GM18517 (cell line): ENCODE measurements at regions not wholly inside any gene's neighbourhood (a gene's known extent, or its start where the extent isn't known, plus 50 kb on each side); places are given as distances from the start of the nearest gene placed in this dataset.
"Not testable (repeated sequence)": the region's sequence is repeated elsewhere in the genome, so short reads cannot be mapped to it uniquely, and the experiment has no call there.

Experiments
- ATAC-seq: cut with Tn5 transposase; IDR thresholded peaks from one replicate; pipeline ENCODE4 v1.9.1; 2021; ENCODE audit warnings: mild to moderate bottlenecking, moderate library complexity; ENCODE audit not compliant: unreplicated experiment

DNA sequence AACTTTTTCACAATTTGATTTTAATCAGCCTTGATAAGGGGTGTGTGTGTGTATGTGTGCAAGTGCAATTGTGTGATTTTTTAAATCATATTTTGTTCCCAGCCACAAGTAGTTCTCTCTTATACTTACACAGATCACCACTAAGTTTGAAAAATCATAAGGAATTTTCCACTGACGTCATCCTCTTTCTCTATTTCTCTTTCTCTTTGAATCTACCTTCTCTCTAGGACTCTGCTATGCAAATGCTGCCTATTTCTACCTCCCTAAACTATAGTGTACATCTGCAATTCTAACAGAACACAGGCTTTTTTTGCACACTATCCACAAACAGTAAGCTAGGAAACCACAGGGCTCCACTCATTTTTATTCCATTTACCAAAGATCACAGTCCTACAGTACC, 254.6 kb upstream of the CYLC2 start:
- no peak for ATAC-seq

DNA sequence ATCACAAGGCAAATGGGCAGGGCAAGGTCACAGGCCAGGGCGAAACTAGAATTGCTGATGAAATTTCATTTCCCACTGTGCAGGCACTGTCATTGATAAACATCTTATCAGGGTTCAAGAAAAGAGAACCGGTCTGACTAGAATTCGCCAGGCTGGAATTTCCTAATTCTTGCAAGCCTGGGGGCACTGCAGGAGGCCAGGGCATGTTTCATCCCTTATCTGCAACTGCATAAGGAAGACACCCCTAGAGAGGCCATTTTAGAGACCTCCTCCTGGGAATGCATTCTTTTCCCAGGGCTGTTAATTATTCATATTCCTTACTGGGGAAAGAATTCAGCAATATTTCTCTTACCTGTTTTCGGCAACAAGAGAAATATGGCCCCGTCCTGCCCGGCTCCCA, 266.2 kb upstream of the CYLC2 start:
- ATAC-seq: no peak

DNA sequence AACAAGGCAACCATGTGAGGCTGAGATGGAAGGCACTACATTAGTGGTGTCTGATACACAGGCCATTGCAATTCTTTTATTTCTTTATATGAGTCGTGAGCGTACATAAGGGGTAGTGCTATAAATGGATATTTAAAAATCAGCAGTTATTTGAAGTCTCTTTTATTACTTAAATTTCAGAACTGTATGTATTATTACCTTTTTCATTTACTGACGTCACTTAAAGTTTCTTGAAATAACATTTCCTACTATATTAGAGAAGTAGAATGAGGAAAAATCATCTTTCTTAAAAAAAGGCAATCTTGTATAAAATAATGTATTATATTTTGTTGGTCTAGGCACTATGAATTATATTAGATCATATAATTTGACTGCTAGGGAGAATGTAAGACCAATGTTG, 280.9 kb upstream of the CYLC2 start:
- no peak for ATAC-seq

DNA sequence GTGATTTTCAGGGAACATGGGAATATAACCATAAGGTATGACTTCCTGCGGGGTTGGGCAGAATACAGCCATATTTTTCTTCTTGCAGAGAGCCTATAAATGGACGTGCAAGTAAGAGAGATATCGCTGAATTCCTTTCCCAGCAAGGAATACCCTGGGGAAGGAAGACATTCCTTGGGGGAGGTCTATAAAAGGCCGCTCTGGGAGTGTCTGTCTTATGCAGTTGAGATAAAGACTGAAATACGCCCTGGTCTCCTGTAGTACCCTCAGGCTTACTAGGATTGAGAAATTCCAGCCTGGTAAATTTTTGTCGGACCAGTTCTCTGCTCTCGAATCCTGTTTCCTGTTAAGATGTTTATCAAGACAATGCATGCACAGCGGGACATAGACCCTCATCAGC, 282.2 kb upstream of the CYLC2 start:
- not testable (repeated sequence) for ATAC-seq

DNA sequence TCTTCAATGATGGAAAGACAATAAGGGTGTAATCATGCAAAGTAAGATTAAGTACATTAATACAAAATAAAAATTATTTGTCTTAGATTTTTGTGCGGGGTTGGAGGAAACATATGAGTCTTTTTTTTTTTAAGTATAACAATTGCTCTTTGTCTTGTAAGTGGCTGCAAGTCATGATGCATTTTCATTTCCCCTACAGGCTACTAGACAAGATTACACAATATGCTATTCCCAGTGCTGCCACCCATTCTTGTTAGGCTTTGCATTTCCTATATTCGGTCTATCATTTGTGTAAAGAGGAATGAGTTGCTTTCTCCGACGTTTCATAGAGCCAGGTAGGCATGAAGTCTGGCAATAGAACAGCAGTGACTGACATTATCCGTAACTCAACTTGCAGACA, 294.2 kb upstream of the CYLC2 start:
- no peak for ATAC-seq

- no peak for ATAC-seq
Observed at GRCh38 chr9:102669220-102669619, 325.9 kb upstream of the CYLC2 start.

GRCh38 chr9:102652471-102652870, 342.7 kb upstream of the CYLC2 start:
- no peak for ATAC-seq

DNA sequence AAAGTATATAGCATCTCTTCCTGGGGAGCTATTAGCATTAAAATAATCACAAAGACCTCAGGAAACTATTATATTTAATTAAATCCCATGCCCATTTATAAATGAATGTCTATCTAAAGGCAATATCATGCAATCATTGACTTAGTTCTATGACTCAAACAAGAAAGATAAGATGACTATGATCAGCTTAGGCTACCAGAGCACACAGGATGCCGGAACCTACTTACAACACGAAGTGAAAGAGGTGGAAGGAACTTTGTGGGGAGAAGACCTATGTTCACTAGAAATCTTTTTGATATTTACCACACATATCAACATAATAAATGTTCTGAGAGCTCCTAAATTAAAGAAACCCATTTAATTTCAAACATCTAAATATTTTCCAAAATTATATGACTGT, 344.2 kb upstream of the CYLC2 start:
- ATAC-seq: no peak

GRCh38 chr9:102642651-102643050, 352.5 kb upstream of the CYLC2 start:
- ATAC-seq: no peak

- ATAC-seq: no peak
Observed at GRCh38 chr9:102631559-102631958, 363.6 kb upstream of the CYLC2 start.

DNA sequence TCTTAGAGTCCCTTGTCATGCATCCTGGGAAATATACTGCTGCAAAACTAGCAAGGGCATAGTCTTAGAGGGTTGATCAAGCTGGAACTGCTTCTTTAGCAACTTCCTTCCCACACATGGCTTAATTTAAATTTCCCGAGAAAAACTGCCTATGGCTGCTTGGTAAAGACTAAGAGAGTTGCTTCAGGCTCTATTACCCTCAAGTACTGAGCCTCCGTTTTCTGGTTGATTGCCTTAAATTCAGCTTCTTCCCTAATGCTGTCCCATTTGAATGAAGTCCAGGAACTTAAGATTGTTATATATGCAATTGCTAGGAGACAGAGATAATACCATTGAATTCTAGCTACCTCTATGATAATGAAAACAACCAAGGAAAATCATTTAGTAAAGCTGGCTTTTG, 385.7 kb upstream of the CYLC2 start:
- ATAC-seq: no peak

- ATAC-seq: not testable (repeated sequence)
Observed at GRCh38 chr9:102603198-102604195, 391.6 kb upstream of the CYLC2 start.

GRCh38 chr9:102594241-102594640, 400.9 kb upstream of the CYLC2 start:
- no peak for ATAC-seq

- ATAC-seq: no peak
Observed at GRCh38 chr9:102587281-102587680, 407.9 kb upstream of the CYLC2 start.

- ATAC-seq: no peak
Observed at GRCh38 chr9:102569436-102569835, 425.7 kb upstream of the CYLC2 start.

DNA sequence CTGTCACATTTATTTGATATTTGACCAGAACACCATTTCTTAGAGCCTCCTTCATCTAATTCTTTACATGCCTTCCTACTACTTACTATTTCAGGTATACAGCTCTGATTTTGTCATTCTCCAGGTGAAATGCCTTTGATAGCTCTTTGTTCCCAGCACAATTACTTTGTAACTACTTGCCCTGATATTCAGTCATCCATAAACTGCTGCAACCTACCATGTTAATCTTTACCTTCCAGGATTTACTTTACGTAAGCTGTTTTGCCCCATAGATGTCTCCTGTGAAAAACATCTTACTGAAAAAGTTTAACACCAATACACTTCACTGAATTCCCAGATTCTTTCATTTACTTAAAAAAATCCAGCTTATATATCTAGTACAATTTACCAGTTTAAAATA, 443.8 kb upstream of the CYLC2 start:
- no peak for ATAC-seq

DNA sequence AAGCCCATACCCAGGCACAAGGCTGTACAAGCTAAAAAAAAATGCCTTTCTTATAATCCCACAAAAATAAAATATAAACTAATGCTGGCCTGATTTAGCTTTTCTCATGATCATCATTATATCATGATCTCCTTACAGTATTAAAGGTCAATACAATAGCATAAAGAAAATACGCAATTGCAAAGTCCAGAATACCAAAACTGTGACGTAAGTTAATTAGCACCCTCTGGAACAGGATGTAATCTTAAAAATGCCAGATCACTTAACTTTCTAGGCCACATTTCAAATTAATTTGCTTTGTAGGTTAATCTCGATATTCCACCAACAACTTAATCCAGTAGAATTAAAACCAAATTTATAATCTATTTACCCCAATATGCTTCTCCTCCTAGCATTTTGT, 444.2 kb upstream of the CYLC2 start:
- ATAC-seq: no peak

DNA sequence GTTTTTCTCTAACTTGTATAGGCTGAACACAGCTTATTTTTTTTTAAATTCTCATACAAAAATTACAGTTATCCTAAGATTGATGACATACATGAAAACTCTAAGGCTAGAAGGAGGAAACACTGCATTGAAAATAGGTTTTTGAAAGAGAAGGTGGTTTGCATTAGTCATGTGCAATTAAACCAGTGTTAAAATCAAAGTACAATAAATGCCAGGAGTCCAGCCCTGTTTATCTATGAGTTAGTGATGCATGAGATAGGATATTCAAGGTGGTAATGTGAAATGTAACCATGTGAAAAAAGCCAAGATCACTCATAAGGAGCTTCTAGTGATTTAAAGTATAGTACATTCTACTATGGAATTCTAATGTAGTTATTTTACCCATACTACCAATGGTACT, 444.9 kb upstream of the CYLC2 start:
- ATAC-seq: no peak

DNA sequence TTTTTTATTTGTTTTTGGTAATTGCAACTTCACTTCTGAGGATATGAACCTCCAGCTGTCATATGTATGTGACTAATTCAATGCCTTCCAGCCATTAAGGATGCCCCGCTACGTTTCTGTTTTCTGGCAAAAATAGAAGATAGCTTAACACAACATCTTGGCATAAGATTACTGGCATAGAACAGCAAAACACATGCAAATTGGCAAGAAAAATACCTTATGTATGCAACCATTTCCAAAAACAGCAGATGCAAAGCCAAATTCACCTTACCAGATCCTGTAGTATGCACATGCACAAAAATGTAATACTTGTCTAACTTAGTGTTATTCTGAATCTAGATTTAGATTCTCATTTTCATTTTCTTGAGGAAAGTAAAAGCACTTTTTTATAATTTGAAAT, 461.1 kb upstream of the CYLC2 start:
- no peak for ATAC-seq

GRCh38 chr9:102521097-102521755, 473.9 kb upstream of the CYLC2 start:
- no peak for ATAC-seq

DNA sequence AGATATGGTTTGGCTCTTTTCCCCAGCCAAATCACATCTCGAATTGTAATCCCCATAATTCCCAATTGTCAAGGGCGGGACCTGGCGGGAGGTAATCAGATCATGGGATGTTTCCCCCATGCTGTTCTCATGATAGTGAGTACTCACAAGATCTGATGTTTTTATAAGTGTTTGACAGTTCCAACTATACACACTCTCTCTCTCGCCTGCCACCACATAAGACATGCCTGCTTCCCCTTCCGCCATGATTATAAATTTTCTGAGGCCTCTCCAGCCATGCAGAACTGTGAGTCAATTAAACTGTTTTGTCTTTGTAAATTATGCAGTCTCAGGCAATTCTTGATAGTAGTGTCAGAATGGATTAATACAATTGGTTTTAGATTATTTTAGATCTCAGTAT, 475.7 kb upstream of the CYLC2 start:
- ATAC-seq: no peak

- ATAC-seq: no peak
Observed at GRCh38 chr9:102518324-102518723, 476.8 kb upstream of the CYLC2 start.
